ENCODE measurements at regions not wholly inside any gene's neighbourhood (a gene's known extent, or its start where the extent isn't known, plus 50 kb on each side); places are given as distances from the start of the nearest gene placed in this dataset.

GRCh38 chr4:31356839-31357238 lies 636.7 kb downstream of the PCDH7 start:
- Histone ChIP-seq H3K9me3 (no peaks in the 10 kb centered on the region), H3K27me3 (no peaks in the 10 kb centered on the region), H3K36me3 (no peaks in the 10 kb centered on the region), H3K4me1 (no peaks in the 10 kb centered on the region), H3K27ac (replicated peaks in 1 of 4) (no peak overlapping the region), H3K4me3 (no peak overlapping the region)
- no peak for DNase-seq (ENCODE audit: extremely low spot score)
- WGBS, result 100% methylated on average over 1 of the region's 1 CpG
- no peak for TF ChIP-seq EP300 (IDR thresholded peaks at IDR 0.05)
- TF ChIP-seq POLR2A (IDR thresholded peaks at IDR 0.05; ENCODE audit: low read depth), result no peak
- no peak for TF ChIP-seq CTCF (IDR thresholded peaks at IDR 0.05)
- no peak for TF ChIP-seq POLR2AphosphoS5 (IDR thresholded peaks at IDR 0.05)
- intact Hi-C loops (cut with DNase I), result no loop called here

GRCh38 chr4:31360786-31361185 lies 640.6 kb downstream of the PCDH7 start:
- Histone ChIP-seq H3K27me3 (no peaks in the 10 kb centered on the region), H3K36me3 (no peaks in the 10 kb centered on the region), H3K4me1 (no peaks in the 10 kb centered on the region), H3K9me3 (no peaks in the 10 kb centered on the region), H3K4me3 (no peak overlapping the region), H3K27ac (replicated peaks in 1 of 4) (no peak overlapping the region)
- intact Hi-C loops (cut with DNase I), result no loop called here
- 26% methylated on average over 1 of the region's 1 CpG for WGBS
- no peak for DNase-seq (ENCODE audit: extremely low spot score)
- TF ChIP-seq EP300 (IDR thresholded peaks at IDR 0.05), result no peak
- TF ChIP-seq CTCF (IDR thresholded peaks at IDR 0.05), result no peak
- no peak for TF ChIP-seq POLR2A (IDR thresholded peaks at IDR 0.05; ENCODE audit: low read depth)
- peak in 1 of 2 donors; percentile 28 for TF ChIP-seq POLR2AphosphoS5 (IDR thresholded peaks at IDR 0.05)

GRCh38 chr4:31362756-31363155 lies 642.6 kb downstream of the PCDH7 start:
- Histone ChIP-seq H3K27ac (replicated peaks in 1 of 4) (no peak overlapping the region), H3K4me1 (no peaks in the 10 kb centered on the region), H3K27me3 (no peaks in the 10 kb centered on the region), H3K36me3 (no peaks in the 10 kb centered on the region), H3K9me3 (no peaks in the 10 kb centered on the region), H3K4me3 (no peak overlapping the region)
- WGBS, result 91% methylated on average over 4 of the region's 4 CpGs
- no peak for DNase-seq (ENCODE audit: extremely low spot score)
- no peak for TF ChIP-seq CTCF (IDR thresholded peaks at IDR 0.05)
- no peak for TF ChIP-seq POLR2AphosphoS5 (IDR thresholded peaks at IDR 0.05)
- TF ChIP-seq POLR2A (IDR thresholded peaks at IDR 0.05; ENCODE audit: low read depth), result no peak
- TF ChIP-seq EP300 (IDR thresholded peaks at IDR 0.05), result no peak
- intact Hi-C loops (cut with DNase I), result no loop called here

GRCh38 chr4:31365006-31365690 lies 645.0 kb downstream of the PCDH7 start:
- no peak overlapping the region for H3K27ac ChIP-seq (replicated peaks in 1 of 4)
- no peaks in the 10 kb centered on the region for H3K36me3 ChIP-seq
- H3K4me3 ChIP-seq, result no peak overlapping the region
- H3K9me3 ChIP-seq, result no peaks in the 10 kb centered on the region
- 75% methylated on average over 6 of the region's 6 CpGs for WGBS
- TF ChIP-seq POLR2A (IDR thresholded peaks at IDR 0.05; ENCODE audit: low read depth) (no peak), CTCF (IDR thresholded peaks at IDR 0.05) (no peak), POLR2AphosphoS5 (IDR thresholded peaks at IDR 0.05) (no peak), EP300 (IDR thresholded peaks at IDR 0.05) (no peak)
- intact Hi-C loops (cut with DNase I), result no loop called here
- DNase-seq (ENCODE audit: extremely low spot score), result no peak
- no peaks in the 10 kb centered on the region for H3K4me1 ChIP-seq
- H3K27me3 ChIP-seq, result no peaks in the 10 kb centered on the region

GRCh38 chr4:31366041-31366440 lies 645.9 kb downstream of the PCDH7 start:
- TF ChIP-seq POLR2A (IDR thresholded peaks at IDR 0.05; ENCODE audit: low read depth) (no peak), POLR2AphosphoS5 (IDR thresholded peaks at IDR 0.05) (no peak), CTCF (IDR thresholded peaks at IDR 0.05) (no peak), EP300 (IDR thresholded peaks at IDR 0.05) (no peak)
- no peak for DNase-seq (ENCODE audit: extremely low spot score)
- no peak overlapping the region for H3K4me3 ChIP-seq
- H3K4me1 ChIP-seq, result no peaks in the 10 kb centered on the region
- intact Hi-C loops (cut with DNase I), result no loop called here
- no peaks in the 10 kb centered on the region for H3K36me3 ChIP-seq
- no peaks in the 10 kb centered on the region for H3K9me3 ChIP-seq
- no peaks in the 10 kb centered on the region for H3K27me3 ChIP-seq
- 57% methylated on average over 1 of the region's 1 CpG for WGBS
- H3K27ac ChIP-seq (replicated peaks in 1 of 4), result no peak overlapping the region
